OCI-LY7 (cell line): ENCODE measurements at regions not wholly inside any gene's neighbourhood (a gene's known extent, or its start where the extent isn't known, plus 50 kb on each side); places are given as distances from the start of the nearest gene placed in this dataset.

Source experiments
- BruUV-seq: library from RNA; stranded (reverse); fragments of 400-500 nt; replicated peaks from 2 replicates; lab custom pipeline; 2021; lab: Mats Ljungman, UMichigan
- CTCF ChIA-PET: fragments of 300-600 bp; sonication (Branson Sonifier 250); formaldehyde crosslinking; loops from one replicate; lab custom pipeline; 2022; ENCODE audit warnings: antibody characterized with exemption; ENCODE audit not compliant: unreplicated experiment; lab: Charles Lee
- POLR2A ChIA-PET: fragments of 300-600 bp; sonication (Branson Sonifier 250); formaldehyde crosslinking; loops from one replicate; lab custom pipeline; 2022; ENCODE audit warnings: antibody characterized with exemption; lab: Charles Lee
- DNase-seq: peaks from one replicate; pipeline ENCODE4 v3.0.0-alpha.2; 2015; ENCODE audit warnings: low spot score
- H2AFZ ChIP-seq: fragments of 200-600 bp; sonication (generic), shearing (Covaris generic); 2 replicates; pipeline ENCODE4 v1.6.1; 2014; ENCODE audit warnings: mild to moderate bottlenecking, antibody characterized with exemption, low read length, moderate library complexity
- H3K27ac ChIP-seq: fragments of 200-600 bp; sonication (generic); 2 replicates; pipeline ENCODE4 v1.5.1; 2014; ENCODE audit warnings: mixed run types, low read depth, mild to moderate bottlenecking, moderate library complexity, low read length, inconsistent platforms; ENCODE audit not compliant: poor library complexity, severe bottlenecking
- H3K36me3 ChIP-seq: fragments of 200-600 bp; sonication (generic); 2 replicates; pipeline ENCODE4 v1.6.1; 2014; ENCODE audit warnings: mild to moderate bottlenecking, antibody characterized with exemption, low read length, moderate library complexity, mixed read lengths; ENCODE audit not compliant: insufficient read depth
- H3K4me1 ChIP-seq: fragments of 200-600 bp; sonication (generic); 2 replicates; pipeline ENCODE4 v1.5.1; 2014; ENCODE audit warnings: mild to moderate bottlenecking, low read length; ENCODE audit not compliant: insufficient read depth, poor library complexity, severe bottlenecking
- H3K4me2 ChIP-seq: fragments of 200-600 bp; sonication (generic); 2 replicates; pipeline ENCODE4 v1.6.1; 2014; ENCODE audit warnings: mild to moderate bottlenecking, low read length
- H3K4me3 ChIP-seq: fragments of 200-600 bp; sonication (generic); 2 replicates; pipeline ENCODE4 v1.5.1; 2014; ENCODE audit warnings: mild to moderate bottlenecking, low read depth, low read length; ENCODE audit not compliant: poor library complexity, severe bottlenecking
- H3K79me2 ChIP-seq: fragments of 200-600 bp; sonication (generic); 2 replicates; pipeline ENCODE4 v1.6.1; 2016; ENCODE audit warnings: low read depth, mild to moderate bottlenecking, low read length, moderate library complexity, mixed read lengths; ENCODE audit not compliant: insufficient read depth
- H3K9me2 ChIP-seq: fragments of 200-600 bp; sonication (generic); 2 replicates; pipeline ENCODE4 v1.6.1; 2016; ENCODE audit warnings: mild to moderate bottlenecking, low read length, mixed read lengths; ENCODE audit not compliant: insufficient read depth
- H3K9me3 ChIP-seq: fragments of 200-600 bp; sonication (generic); 2 replicates; pipeline ENCODE4 v1.6.1; 2014; ENCODE audit warnings: mild to moderate bottlenecking, mixed run types, low read length, mixed read lengths
- H4K20me1 ChIP-seq: fragments of 200-600 bp; sonication (generic); 2 replicates; pipeline ENCODE4 v1.6.1; 2014; ENCODE audit warnings: mild to moderate bottlenecking, antibody characterized with exemption, low read length, moderate library complexity, mixed read lengths; ENCODE audit not compliant: insufficient read depth
- EZH2phosphoT487 ChIP-seq: fragments of 200-600 bp; sonication (generic); IDR thresholded peaks from 2 replicates; pipeline ENCODE4 v1.6.1; 2018; ENCODE audit warnings: low read depth, borderline replicate concordance, mild to moderate bottlenecking, mixed run types, antibody characterized with exemption, low read length, moderate library complexity, mixed read lengths
- intact Hi-C: fragments of 100-400 bp; cut with micrococcal nuclease; formaldehyde crosslinking; loops from one replicate; pipeline ENCODE4 v1.10.0; 2022; ENCODE audit not compliant: unreplicated experiment
- TF ChIP-seq, protein P1 (sequence below): fragments of 200-600 bp; sonication (generic); conservative IDR thresholded peaks from 2 replicates; pipeline ENCODE4 v1.5.1; 2014; ENCODE audit warnings: mild to moderate bottlenecking, antibody characterized with exemption, low read length, moderate library complexity, mixed read lengths

GRCh38 chr22:26106412-26106811 lies 62.9 kb upstream of the SEZ6L start:
- H2AFZ ChIP-seq, result no peak overlapping the region
- intact Hi-C loops, result no loop called here
- H3K27ac ChIP-seq, result no peak overlapping the region
- POLR2A ChIA-PET, result no interaction called here
- TF ChIP-seq EZH2phosphoT487, result no peak
- TF ChIP-seq, protein P1, sequence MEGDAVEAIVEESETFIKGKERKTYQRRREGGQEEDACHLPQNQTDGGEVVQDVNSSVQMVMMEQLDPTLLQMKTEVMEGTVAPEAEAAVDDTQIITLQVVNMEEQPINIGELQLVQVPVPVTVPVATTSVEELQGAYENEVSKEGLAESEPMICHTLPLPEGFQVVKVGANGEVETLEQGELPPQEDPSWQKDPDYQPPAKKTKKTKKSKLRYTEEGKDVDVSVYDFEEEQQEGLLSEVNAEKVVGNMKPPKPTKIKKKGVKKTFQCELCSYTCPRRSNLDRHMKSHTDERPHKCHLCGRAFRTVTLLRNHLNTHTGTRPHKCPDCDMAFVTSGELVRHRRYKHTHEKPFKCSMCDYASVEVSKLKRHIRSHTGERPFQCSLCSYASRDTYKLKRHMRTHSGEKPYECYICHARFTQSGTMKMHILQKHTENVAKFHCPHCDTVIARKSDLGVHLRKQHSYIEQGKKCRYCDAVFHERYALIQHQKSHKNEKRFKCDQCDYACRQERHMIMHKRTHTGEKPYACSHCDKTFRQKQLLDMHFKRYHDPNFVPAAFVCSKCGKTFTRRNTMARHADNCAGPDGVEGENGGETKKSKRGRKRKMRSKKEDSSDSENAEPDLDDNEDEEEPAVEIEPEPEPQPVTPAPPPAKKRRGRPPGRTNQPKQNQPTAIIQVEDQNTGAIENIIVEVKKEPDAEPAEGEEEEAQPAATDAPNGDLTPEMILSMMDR, result no peak
- no peak overlapping the region for H3K4me2 ChIP-seq
- H4K20me1 ChIP-seq, result no peaks in the 10 kb centered on the region
- no peaks in the 10 kb centered on the region for H3K9me3 ChIP-seq
- CTCF ChIA-PET, result no interaction called here
- H3K4me1 ChIP-seq, result no peaks in the 10 kb centered on the region
- H3K36me3 ChIP-seq, result no peaks in the 10 kb centered on the region
- H3K79me2 ChIP-seq, result no peaks in the 10 kb centered on the region
- no peak for DNase-seq
- H3K9me2 ChIP-seq, result no peaks in the 10 kb centered on the region
- H3K4me3 ChIP-seq, result no peak overlapping the region
- no TSS peak for BruUV-seq

DNA sequence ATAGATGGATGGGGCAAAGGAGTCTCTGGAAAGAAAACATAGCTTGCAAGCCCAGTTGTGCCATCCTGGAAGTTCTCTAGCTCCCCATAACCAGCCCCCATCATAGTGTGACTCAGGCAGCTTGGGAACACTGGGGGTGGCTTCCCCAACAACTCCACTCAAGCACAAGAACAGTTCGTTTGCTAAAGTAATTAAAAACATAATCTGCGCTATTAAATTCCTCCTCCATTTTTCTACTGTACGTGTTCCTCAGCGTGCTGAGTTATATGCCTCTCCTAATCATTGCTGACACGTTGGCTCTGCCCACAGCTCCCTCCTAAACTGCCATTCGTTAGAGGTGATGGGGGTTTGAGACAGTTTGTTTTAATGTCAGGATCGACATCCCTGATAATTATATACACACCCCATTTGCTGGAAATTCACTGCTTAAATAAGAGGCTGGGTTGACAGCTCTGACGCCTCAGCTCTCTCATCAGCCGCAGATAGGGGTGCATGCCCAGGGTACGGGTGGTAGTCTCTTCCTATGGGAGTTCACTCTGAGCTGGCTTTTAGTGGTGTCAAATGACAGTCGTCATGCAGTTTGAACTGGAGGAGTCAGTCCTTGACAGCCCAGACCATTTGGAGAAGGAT lies 59.5 kb upstream of the SEZ6L start:
- BruUV-seq, result no TSS peak
- intact Hi-C loops, result no loop called here
- CTCF ChIA-PET, result no interaction called here
- Histone ChIP-seq H3K4me1 (no peaks in the 10 kb centered on the region), H3K9me2 (no peaks in the 10 kb centered on the region), H3K4me2 (no peak overlapping the region), H3K27ac (no peak overlapping the region), H3K9me3 (no peaks in the 10 kb centered on the region), H3K36me3 (no peaks in the 10 kb centered on the region), H3K4me3 (no peak overlapping the region), H3K79me2 (no peaks in the 10 kb centered on the region), H2AFZ (no peak overlapping the region), H4K20me1 (no peaks in the 10 kb centered on the region)
- POLR2A ChIA-PET, result no interaction called here
- TF ChIP-seq EZH2phosphoT487, result no peak
- TF ChIP-seq, protein P1, result no peak
- DNase-seq, result no peak

DNA sequence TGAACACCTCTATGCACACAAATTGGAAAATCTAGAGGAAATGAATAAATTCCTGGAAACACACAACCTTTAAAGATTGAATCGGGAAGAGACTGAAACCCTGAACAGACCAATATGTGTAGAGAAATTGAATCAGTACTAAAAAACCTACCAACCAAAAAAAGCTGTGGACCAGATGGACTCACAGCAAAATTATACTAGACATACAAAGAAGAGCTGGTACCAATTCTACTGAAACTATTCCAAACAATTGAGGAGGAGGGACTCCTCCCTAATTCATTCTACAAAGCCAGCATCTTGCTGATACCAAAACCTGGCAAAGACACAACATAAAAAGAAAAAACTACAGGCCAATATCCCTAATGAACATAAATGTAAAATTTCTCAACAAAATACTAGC lies 54.4 kb upstream of the SEZ6L start:
- no TSS peak for BruUV-seq
- Histone ChIP-seq H3K9me3 (no peaks in the 10 kb centered on the region), H4K20me1 (no peaks in the 10 kb centered on the region), H3K36me3 (no peaks in the 10 kb centered on the region), H3K4me1 (no peaks in the 10 kb centered on the region), H2AFZ (no peak overlapping the region), H3K4me2 (no peak overlapping the region), H3K27ac (no peak overlapping the region), H3K9me2 (no peaks in the 10 kb centered on the region), H3K4me3 (no peak overlapping the region), H3K79me2 (no peaks in the 10 kb centered on the region)
- no peak for DNase-seq
- TF ChIP-seq, protein P1, result no peak
- no peak for TF ChIP-seq EZH2phosphoT487
- POLR2A ChIA-PET, result interaction anchor here (0.6 kb wide), 1 partner anchor 62 kb away, joined by 4 read pairs; no protein-coding TSS in a partner anchor
- intact Hi-C loops, result no loop called here
- CTCF ChIA-PET, result no interaction called here
